Ectodermal cell (in vitro differentiated cells): ENCODE measurements at regions not wholly inside any gene's neighbourhood (a gene's known extent, or its start where the extent isn't known, plus 50 kb on each side); places are given as distances from the start of the nearest gene placed in this dataset.

Experiments used
- H3K27ac ChIP-seq: 2 replicates; pipeline ENCODE4 v1.7.0; 2013; ENCODE audit warnings: mild to moderate bottlenecking, low read depth, low read length; ENCODE audit not compliant: insufficient read depth, poor library complexity, severe bottlenecking
- H3K27me3 ChIP-seq: 2 replicates; pipeline ENCODE4 v1.7.0; 2013; ENCODE audit warnings: mild to moderate bottlenecking, low read length; ENCODE audit not compliant: insufficient read depth, control insufficient read depth, poor library complexity, severe bottlenecking
- H3K36me3 ChIP-seq: one replicate; pipeline ENCODE4 v1.7.0; 2013; ENCODE audit warnings: low read length; ENCODE audit not compliant: control insufficient read depth, insufficient read depth
- H3K4me1 ChIP-seq: one replicate; pipeline ENCODE4 v1.7.0; 2013; ENCODE audit warnings: low read length; ENCODE audit not compliant: control insufficient read depth, insufficient read depth
- H3K4me3 ChIP-seq: 2 replicates; pipeline ENCODE4 v1.7.0; 2013; ENCODE audit warnings: low read depth, low read length, control low read depth; ENCODE audit not compliant: insufficient read depth
- H3K9me3 ChIP-seq: 2 replicates; pipeline ENCODE4 v1.7.0; 2013; ENCODE audit warnings: mild to moderate bottlenecking, low read length, moderate library complexity; ENCODE audit not compliant: control insufficient read depth
- WGBS, 2 experiments: methylation state at CpG; one replicate each; pipeline ENCODE4 v1.1.7; 2013; ENCODE audit warnings: missing lambda C conversion rate in 2 of 2; 5-methylcytosine and 5-hydroxymethylcytosine counted together

DNA sequence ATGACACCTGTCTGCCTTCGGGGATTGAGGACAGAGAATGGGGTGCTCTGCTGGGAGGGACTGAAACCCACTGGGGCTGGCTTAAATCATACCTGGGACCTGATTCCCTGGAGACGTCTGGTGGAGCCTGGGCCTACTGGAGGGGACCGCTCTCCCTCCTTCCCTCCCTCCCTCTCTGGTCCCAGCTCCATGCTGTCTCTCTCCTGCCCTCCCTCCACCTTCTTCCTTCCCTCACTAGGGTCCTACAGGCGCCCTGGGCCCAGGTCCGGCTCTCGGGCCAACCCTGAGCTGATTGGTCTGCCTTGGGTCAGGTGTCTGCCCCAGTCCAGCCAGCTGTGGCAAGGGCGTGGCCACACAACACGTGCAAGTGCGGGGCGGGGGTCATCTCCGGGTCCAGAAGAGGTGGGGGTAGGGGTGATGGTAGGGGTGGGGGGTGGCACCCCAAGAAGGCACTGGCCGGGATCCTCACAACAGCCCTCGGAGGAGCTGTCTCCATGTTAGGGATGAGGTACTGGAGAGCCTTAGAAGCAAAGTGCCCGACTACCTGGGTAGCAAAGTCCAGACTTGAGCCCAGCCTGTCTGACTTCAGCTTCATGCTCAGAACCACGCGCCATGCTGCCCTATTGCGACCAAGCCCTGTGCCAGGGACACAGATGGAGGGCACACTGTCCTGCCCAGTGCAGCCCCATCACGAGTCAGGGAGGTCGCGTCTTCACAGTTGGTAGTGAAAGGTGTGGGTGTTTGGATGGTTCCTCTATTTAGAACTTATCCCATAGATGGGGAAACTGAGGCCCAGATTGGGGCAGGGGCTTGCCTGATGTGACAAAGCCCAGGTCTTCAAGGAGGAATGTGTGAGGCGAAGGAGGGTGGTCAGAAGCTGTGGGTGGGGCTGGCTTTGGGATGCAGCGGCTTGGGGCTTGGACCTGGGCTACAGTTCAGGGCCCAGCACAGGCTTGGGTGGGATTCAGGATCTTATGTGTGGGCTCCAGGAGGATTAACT is 574.1 kb downstream of the PTPRU start:
- Histone ChIP-seq H3K4me3 (no peak overlapping the region), H3K27me3 (no peaks in the 10 kb centered on the region), H3K4me1 (no peaks in the 10 kb centered on the region), H3K9me3 (no peaks in the 10 kb centered on the region), H3K36me3 (no peaks in the 10 kb centered on the region), H3K27ac (no peak overlapping the region)
- 93 to 94% methylated on average over 21 to 22 of the region's 22 CpGs for WGBS, 2 experiments

DNA sequence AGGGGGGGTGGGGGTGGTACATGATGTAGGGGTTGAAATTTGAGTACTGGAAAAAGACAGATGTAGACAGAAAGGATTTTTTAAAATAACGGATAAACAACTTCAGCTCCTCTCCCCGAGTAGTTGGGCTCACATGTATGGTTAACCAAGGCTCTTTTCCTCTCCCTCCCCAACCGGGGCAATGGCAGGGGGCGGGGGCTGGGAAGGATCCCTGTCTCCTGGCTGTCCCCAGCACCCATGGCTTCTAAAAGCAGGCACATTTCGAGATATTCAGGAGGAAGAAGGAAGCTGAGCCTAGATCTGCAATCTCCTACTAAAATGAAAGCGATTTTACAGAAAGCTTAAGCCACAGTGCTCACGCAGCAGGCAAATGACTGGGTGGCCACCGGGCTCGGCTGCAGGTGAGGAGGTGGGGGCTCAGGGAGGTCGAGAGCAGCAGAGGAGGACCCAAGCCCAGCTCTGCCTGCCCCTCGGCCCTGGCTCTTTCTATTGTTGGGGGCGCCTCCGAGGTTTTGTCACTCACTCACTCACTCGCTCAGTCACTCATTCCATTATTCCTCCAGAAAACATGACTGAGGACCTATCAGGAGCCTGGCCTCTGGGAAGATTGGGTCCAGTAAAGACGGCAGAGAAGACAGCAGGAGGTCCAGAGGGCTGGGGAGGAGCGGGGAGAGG is 573.3 kb downstream of the PTPRU start:
- H3K4me1 ChIP-seq: no peaks in the 10 kb centered on the region
- 87% methylated on average over 16 of the region's 16 CpGs for WGBS, 2 experiments

DNA sequence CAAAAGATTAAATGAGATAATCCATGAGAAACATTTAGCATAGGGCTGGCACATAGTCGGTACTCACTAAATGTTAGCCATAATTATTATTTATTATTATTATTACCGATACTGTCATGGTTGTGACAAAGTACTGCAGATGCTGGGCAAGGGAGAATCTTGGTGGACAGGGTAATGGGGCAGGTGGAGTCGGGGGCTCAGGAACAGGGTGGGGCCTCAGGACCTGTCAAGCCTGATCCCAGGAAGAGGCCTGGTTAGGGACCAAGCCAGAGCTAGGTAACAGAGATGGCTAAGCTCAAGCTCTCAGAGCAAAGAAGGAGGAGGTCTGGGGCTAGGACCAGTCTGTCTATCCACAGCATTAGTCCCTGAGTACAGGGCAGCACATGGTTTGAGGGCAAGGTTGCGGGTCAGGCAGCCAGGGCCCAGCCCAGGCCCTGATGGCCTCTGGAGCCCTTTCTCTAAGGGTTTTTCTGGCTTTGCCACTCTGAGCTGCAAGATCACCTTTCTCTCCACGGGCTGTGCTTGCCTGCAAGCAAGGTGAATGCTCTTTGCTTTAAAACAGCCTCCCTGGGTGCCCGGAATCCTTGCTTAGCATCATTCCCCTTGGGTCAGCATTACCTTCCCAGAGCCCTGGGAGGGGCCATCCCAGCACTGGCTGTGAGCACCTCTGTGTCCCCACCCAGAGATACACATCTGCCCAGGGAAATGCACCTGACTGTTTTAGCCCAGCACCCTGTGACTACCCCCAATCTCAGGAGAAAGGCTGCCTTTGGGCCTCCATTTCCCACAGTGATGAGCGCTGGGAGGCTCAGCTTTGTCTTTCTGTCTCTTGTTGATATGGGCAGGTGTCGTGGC is 572.0 kb downstream of the PTPRU start:
- no peak overlapping the region for H3K4me3 ChIP-seq
- H3K9me3 ChIP-seq: no peaks in the 10 kb centered on the region
- no peaks in the 10 kb centered on the region for H3K27me3 ChIP-seq
- no peaks in the 10 kb centered on the region for H3K36me3 ChIP-seq
- no peaks in the 10 kb centered on the region for H3K4me1 ChIP-seq
- no peak overlapping the region for H3K27ac ChIP-seq
- 91 to 92% methylated on average over 6 to 8 of the region's 8 CpGs for WGBS, 2 experiments

More for the DNA sequence above, 573.3 kb downstream of the PTPRU start:
- no peaks in the 10 kb centered on the region for H3K27me3 ChIP-seq
- H3K4me3 ChIP-seq: no peak overlapping the region
- H3K9me3 ChIP-seq: no peaks in the 10 kb centered on the region
- no peak overlapping the region for H3K27ac ChIP-seq
- H3K36me3 ChIP-seq: no peaks in the 10 kb centered on the region

DNA sequence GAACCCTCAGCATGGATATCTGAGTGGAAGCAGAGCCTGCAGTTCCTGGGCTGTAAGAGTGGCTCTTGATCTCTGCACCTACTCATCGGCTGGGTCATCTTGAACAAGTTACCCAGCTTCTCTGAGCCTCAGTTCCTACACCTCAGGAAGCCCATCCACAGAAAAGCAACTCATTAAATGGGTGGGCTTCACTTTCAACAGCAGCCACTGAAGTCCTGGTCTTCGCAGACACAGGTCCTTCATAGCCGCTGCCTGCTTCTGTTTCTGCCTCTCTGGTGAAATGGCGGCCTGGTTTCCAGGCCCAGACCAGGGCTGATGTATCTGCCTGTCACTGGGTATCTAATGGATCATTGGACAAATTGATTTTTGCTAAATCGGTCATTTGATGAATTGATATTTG is 571.4 kb downstream of the PTPRU start:
- H3K27me3 ChIP-seq: no peaks in the 10 kb centered on the region
- no peaks in the 10 kb centered on the region for H3K4me1 ChIP-seq
- no peaks in the 10 kb centered on the region for H3K36me3 ChIP-seq
- no peaks in the 10 kb centered on the region for H3K9me3 ChIP-seq
- WGBS, 2 experiments: 93 to 96% methylated on average over 5 of the region's 5 CpGs
- H3K4me3 ChIP-seq: no peak overlapping the region
- no peak overlapping the region for H3K27ac ChIP-seq

DNA sequence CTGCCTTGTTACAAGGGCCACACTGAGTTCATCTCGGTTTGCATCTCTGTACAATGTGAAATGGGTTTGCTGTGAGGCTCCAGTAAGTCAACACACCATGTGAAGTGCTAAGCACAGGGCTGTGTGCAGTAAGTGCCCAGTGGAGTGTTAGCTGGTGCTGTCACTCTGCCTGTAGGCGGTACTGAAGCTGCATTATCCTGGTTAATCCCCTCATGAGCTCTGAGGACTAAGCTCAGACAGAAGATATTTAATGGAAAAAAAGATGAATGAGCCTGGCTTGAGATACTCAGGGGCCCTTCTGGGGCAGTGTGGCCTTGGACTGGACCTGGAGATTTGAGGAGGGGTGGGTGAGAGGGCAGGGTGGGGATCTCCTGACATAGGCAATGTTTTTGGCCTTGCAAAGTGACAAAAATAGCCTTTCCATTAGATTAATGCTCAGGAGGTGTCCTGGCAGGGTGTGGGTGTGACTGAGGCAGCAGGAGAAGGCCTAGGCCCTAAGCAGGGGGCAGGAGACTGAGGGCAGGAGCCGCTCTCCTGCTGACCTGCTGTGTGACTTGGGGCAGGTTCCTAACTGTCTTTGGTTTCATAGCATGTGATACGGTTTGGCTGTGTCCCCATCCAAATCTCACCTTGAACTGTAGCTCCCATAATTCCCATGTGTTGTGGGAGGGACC is 570.5 kb downstream of the PTPRU start:
- no peaks in the 10 kb centered on the region for H3K27me3 ChIP-seq
- no peak overlapping the region for H3K27ac ChIP-seq
- WGBS, 2 experiments: 63 to 68% methylated on average over 4 of the region's 4 CpGs
- H3K4me3 ChIP-seq: no peak overlapping the region
- H3K36me3 ChIP-seq: no peaks in the 10 kb centered on the region
- H3K9me3 ChIP-seq: no peaks in the 10 kb centered on the region
- no peaks in the 10 kb centered on the region for H3K4me1 ChIP-seq

DNA sequence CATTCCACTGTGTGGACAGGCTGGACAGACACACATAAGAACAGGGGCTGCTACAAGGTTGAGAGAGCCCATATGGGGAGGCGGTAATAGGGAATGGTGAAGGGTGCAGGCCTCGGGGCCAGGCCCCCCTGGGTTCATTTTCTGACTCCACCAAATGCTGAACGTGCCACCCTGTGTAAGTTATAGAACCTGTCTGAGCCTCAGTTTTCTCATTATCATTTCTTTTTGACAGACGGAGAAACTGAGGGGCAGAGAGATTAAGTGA is 569.5 kb downstream of the PTPRU start:
- Histone ChIP-seq H3K27ac (no peak overlapping the region), H3K36me3 (no peaks in the 10 kb centered on the region), H3K4me3 (no peak overlapping the region), H3K9me3 (no peaks in the 10 kb centered on the region), H3K27me3 (no peaks in the 10 kb centered on the region), H3K4me1 (no peaks in the 10 kb centered on the region)
- 90 to 99% methylated on average over 4 of the region's 4 CpGs for WGBS, 2 experiments

DNA sequence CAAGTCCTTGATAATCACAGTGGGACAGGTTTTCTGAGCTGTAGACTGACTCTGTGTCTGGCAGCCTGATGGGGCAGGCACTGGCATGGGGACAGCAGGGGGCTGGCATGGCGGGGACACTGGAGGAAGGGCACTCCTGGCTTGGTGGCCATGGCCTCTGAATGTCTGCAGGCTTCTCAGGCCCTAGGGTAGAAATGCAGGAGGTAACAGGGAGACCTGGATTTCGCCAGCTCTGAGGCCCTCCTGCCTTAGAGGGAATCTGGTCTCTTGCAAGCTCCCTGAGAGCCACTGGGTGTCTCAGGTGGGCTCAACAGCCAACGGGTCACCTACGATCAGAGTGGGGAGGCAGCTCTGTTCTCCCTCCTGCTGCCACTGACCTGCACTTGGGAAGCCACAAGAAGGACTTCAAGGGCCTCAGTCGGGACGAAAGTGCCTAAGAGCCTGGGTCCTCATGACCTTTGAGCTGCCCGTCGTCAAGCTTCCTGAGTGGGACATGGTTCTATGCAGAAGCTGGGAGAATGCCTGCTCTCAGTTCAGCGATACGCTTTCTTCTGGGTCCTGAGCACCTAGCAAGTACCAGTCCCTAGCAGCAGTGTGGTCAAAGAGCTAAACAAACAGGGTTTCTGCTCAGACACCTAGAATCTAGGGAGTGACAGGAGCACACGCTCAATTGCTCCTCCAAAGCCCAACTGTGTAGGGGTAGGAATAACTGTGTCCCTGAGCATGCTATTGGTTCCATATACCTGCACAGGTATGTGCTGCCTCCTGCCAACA is 569.0 kb downstream of the PTPRU start:
- no peak overlapping the region for H3K4me3 ChIP-seq
- H3K36me3 ChIP-seq: no peaks in the 10 kb centered on the region
- no peaks in the 10 kb centered on the region for H3K27me3 ChIP-seq
- no peak overlapping the region for H3K27ac ChIP-seq
- no peaks in the 10 kb centered on the region for H3K4me1 ChIP-seq
- WGBS, 2 experiments: 78 to 80% methylated on average over 11 of the region's 11 CpGs
- no peaks in the 10 kb centered on the region for H3K9me3 ChIP-seq

DNA sequence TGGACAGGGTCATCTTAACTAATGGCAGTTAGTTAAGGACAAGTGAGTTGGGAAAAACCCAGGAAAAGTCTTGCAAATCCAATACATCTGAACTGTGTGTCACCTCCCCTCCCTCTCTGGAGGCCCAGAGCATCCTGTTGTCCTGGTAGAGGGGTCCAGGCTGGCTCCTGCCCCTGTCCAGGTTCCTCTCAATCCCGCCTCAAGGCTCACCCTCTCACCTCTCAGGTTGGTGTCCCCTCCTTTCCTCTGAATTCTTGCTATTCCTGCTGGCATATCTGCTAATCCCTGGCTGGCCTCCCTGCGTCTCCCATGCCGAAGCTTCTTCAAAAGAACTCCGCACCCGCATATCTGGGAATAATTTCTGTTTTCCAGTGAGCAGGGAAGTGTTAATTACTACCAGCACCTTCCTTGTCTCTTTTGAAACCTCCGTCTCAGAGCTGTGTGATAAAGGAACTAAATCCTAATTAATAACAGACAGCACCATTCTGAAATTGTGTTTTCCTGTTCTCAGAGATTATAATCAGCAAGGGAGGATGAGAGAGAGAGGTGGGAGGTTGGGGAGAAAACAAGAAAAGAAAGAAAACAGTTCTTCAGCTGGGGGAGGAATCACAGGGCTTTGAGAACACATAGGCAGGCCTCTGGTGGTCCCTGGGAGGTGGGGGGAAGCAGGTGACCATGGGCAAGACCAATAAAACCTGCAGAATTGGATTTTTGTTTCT is 568.0 kb downstream of the PTPRU start:
- Histone ChIP-seq H3K27me3 (no peaks in the 10 kb centered on the region), H3K9me3 (no peaks in the 10 kb centered on the region), H3K27ac (no peak overlapping the region), H3K36me3 (no peaks in the 10 kb centered on the region), H3K4me3 (no peak overlapping the region), H3K4me1 (no peaks in the 10 kb centered on the region)
- 70 to 98% methylated on average over 3 to 6 of the region's 6 CpGs for WGBS, 2 experiments

DNA sequence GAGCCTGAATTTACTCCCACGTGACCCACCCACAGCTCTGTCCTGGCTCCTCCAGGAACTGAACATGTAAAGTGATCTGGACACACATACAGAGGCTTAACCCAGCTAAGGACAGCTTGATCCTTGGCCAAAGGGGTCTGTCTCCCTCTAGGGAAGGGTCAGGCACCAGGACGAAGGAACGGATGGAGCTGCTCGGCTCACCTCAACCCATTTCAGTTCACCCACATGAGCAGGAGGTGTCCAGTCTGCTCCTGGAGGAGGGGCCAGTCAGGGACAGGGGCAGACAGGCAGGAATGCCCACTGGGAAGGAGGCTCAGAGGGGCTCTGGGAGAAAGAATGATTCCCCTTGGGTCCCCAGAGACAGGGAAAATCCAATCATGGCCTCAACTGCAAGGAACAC is 567.2 kb downstream of the PTPRU start:
- H3K9me3 ChIP-seq: no peaks in the 10 kb centered on the region
- no peaks in the 10 kb centered on the region for H3K4me1 ChIP-seq
- no peaks in the 10 kb centered on the region for H3K27me3 ChIP-seq
- H3K4me3 ChIP-seq: no peak overlapping the region
- no peaks in the 10 kb centered on the region for H3K36me3 ChIP-seq
- no peak overlapping the region for H3K27ac ChIP-seq
- WGBS, 2 experiments: 91 to 93% methylated on average over 4 of the region's 4 CpGs
